ENCODE measurements at regions not wholly inside any gene's neighbourhood (a gene's known extent, or its start where the extent isn't known, plus 50 kb on each side); places are given as distances from the start of the nearest gene placed in this dataset.

GRCh38 chr1:209434066-209434465, 149.4 kb upstream of the CAMK1G start:
- H3K27me3 ChIP-seq = peaks cover 0 to 17% (median 0%) of the 10 kb centered on the region in 7 donors
- no peak overlapping the region for H3K27ac ChIP-seq
- H3K9me3 ChIP-seq = no peaks in the 10 kb centered on the region
- TF ChIP-seq CTCF (IDR thresholded peaks at IDR 0.05) = no peak
- WGBS, 2 donors = 85 to 89% methylated on average over 1 of the region's 1 CpG
- H3K4me3 ChIP-seq = no peak overlapping the region
- no peaks in the 10 kb centered on the region for H3K36me3 ChIP-seq
- intact Hi-C loops (cut with DNase I) = loop anchor here in 1 of 10 donors (10.0 kb wide), 1 partner anchor 179 kb away; no protein-coding TSS in a partner anchor
- H3K4me1 ChIP-seq = no peaks in the 10 kb centered on the region
- ATAC-seq (no peak), DNase-seq (no peak)

GRCh38 chr1:209434631-209435217, 148.8 kb upstream of the CAMK1G start:
- Histone ChIP-seq H3K4me1 (no peaks in the 10 kb centered on the region), H3K4me3 (no peak overlapping the region), H3K36me3 (no peaks in the 10 kb centered on the region), H3K27ac (no peak overlapping the region), H3K9me3 (peaks cover 0 to 5% (median 0%) of the 10 kb centered on the region in 11 donors), H3K27me3 (peaks cover 0 to 15% (median 0%) of the 10 kb centered on the region in 7 donors)
- TF ChIP-seq CTCF (IDR thresholded peaks at IDR 0.05) = no peak
- WGBS, 2 donors = 59 to 67% methylated on average over 7 of the region's 7 CpGs
- intact Hi-C loops (cut with DNase I) = loop anchor here in 3 of 10 donors (5.0 to 10.0 kb wide), 3 partner anchors 77 to 180 kb away; no protein-coding TSS in a partner anchor
- DNase-seq (no peak), ATAC-seq (no peak)

GRCh38 chr1:209435654-209436566, 147.6 kb upstream of the CAMK1G start:
- peak; percentile 38 to 83 (median 73) for TF ChIP-seq CTCF (IDR thresholded peaks at IDR 0.05)
- Histone ChIP-seq H3K27ac (no peak overlapping the region), H3K4me3 (no peak overlapping the region), H3K27me3 (peaks cover 0 to 13% (median 3%) of the 10 kb centered on the region in 7 donors), H3K9me3 (peaks cover 0 to 9% (median 0%) of the 10 kb centered on the region in 11 donors), H3K4me1 (no peaks in the 10 kb centered on the region), H3K36me3 (no peaks in the 10 kb centered on the region)
- ATAC-seq (peak in 7 of 8 donors; percentile 47 to 74 (median 67)), DNase-seq (peak; percentile 52 to 62)
- WGBS, 2 donors = 35 to 43% methylated on average over 6 of the region's 6 CpGs
- intact Hi-C loops (cut with DNase I) = loop anchor here in 3 of 10 donors (5.0 to 10.0 kb wide), 3 partner anchors 79 to 181 kb away; no protein-coding TSS in a partner anchor

- ATAC-seq (no peak), DNase-seq (no peak)
- peaks cover 0 to 9% (median 0%) of the 10 kb centered on the region in 11 donors for H3K9me3 ChIP-seq
- no peak overlapping the region for H3K4me3 ChIP-seq
- no peaks in the 10 kb centered on the region for H3K4me1 ChIP-seq
- no peak for TF ChIP-seq CTCF (IDR thresholded peaks at IDR 0.05)
- H3K27ac ChIP-seq = no peak overlapping the region
- H3K36me3 ChIP-seq = no peaks in the 10 kb centered on the region
- H3K27me3 ChIP-seq = peaks cover 0 to 5% (median 0%) of the 10 kb centered on the region in 7 donors
- intact Hi-C loops (cut with DNase I) = loop anchor here in 3 of 10 donors (5.0 to 10.0 kb wide), 3 partner anchors 83 to 185 kb away; no protein-coding TSS in a partner anchor
- 91 to 94% methylated on average over 3 of the region's 3 CpGs for WGBS, 2 donors
Observed at GRCh38 chr1:209439828-209440227, 143.7 kb upstream of the CAMK1G start.

Measured in heart right ventricle (tissue), 16 donors.